HL-60 (cell line): ENCODE measurements at regions not wholly inside any gene's neighbourhood (a gene's known extent, or its start where the extent isn't known, plus 50 kb on each side); places are given as distances from the start of the nearest gene placed in this dataset.

Experiments
- DNase-seq, 2 experiments: peaks; one replicate each; pipeline ENCODE4 v3.0.0-alpha.2; 2010 to 2020; ENCODE audit warnings: low read depth in 1 of 2, low spot score in 1 of 2
- H3K27ac ChIP-seq: fragments of 250-450 bp; sonication (Bioruptor Pico); replicated peaks from 2 replicates; pipeline ENCODE4 v1.5.1; 2020; ENCODE audit warnings: mild to moderate bottlenecking, moderate library complexity
- H3K27me3 ChIP-seq: fragments of 250-450 bp; sonication (Bioruptor Pico); 2 replicates; pipeline ENCODE4 v1.5.1; 2021; ENCODE audit warnings: mild to moderate bottlenecking, moderate library complexity; ENCODE audit not compliant: insufficient read depth, poor library complexity, severe bottlenecking
- H3K4me3 ChIP-seq: replicated peaks from 2 replicates; pipeline ENCODE4 v1.5.1; 2011; ENCODE audit warnings: mild to moderate bottlenecking, control low read depth, low read length; ENCODE audit not compliant: insufficient read depth
- GABPA ChIP-seq: IDR thresholded peaks from 2 replicates; pipeline ENCODE4 v1.6.1; 2012; ENCODE audit warnings: low read depth
- POLR2AphosphoS5 ChIP-seq: IDR thresholded peaks from 2 replicates; pipeline ENCODE4 v1.6.1; 2012; ENCODE audit warnings: low read depth
- REST ChIP-seq: IDR thresholded peaks from 2 replicates; pipeline ENCODE4 v1.6.1; 2012; ENCODE audit warnings: low read depth; ENCODE audit not compliant: insufficient replicate concordance
- SPI1 ChIP-seq: IDR thresholded peaks from 2 replicates; pipeline ENCODE4 v1.6.1; 2012; ENCODE audit warnings: low read depth, mild to moderate bottlenecking, borderline replicate concordance
- TF ChIP-seq, protein P1 (sequence below): IDR thresholded peaks from one replicate; pipeline ENCODE4 v1.5.1; 2011; ENCODE audit warnings: low read length, control low read depth, inconsistent platforms; ENCODE audit not compliant: insufficient read depth

DNA sequence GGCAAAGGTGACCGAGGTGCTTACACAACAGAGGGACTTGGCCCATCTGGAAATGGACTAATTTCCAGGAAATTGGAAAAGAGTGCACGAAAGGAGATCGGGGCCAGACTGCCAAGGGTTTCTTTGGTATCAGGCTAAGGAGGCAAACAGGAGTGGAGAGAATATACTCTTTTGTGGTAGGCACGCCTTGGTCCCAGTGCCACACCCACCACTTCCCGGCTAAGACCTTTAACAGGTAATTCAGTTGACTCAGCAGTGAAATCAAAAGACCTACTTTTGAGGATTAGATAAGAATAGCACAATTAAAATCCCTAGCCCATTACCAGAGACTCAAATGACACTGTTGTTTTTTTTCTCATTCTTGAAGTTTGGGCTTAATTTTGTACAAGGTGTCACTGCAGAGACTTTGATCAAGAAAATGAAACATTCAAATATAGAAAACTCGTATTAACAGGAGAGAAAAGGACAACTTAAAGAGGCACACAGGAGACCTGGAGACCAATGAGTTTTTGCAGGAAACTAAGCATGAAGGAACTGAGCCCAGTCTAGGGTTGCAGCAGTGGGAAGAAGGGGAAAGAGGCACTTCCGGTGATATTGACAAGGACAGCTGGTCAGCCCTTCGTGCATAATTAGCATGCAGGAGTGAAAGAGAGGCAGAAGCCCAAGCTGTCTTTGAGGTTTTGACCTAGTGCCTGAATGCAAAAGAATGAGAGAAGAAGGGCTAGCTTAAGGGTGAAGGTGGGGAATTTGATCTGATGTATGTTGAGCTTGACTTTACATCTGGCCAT lies 265.5 kb upstream of the CCL2 start:
- Histone ChIP-seq H3K27me3 (no peaks in the 10 kb centered on the region), H3K27ac (no peak overlapping the region), H3K4me3 (no peak overlapping the region)
- TF ChIP-seq SPI1 (no peak), GABPA (no peak), POLR2AphosphoS5 (no peak), REST (no peak)
- TF ChIP-seq, protein P1, sequence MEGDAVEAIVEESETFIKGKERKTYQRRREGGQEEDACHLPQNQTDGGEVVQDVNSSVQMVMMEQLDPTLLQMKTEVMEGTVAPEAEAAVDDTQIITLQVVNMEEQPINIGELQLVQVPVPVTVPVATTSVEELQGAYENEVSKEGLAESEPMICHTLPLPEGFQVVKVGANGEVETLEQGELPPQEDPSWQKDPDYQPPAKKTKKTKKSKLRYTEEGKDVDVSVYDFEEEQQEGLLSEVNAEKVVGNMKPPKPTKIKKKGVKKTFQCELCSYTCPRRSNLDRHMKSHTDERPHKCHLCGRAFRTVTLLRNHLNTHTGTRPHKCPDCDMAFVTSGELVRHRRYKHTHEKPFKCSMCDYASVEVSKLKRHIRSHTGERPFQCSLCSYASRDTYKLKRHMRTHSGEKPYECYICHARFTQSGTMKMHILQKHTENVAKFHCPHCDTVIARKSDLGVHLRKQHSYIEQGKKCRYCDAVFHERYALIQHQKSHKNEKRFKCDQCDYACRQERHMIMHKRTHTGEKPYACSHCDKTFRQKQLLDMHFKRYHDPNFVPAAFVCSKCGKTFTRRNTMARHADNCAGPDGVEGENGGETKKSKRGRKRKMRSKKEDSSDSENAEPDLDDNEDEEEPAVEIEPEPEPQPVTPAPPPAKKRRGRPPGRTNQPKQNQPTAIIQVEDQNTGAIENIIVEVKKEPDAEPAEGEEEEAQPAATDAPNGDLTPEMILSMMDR, result no peak
- no peak for DNase-seq

DNA sequence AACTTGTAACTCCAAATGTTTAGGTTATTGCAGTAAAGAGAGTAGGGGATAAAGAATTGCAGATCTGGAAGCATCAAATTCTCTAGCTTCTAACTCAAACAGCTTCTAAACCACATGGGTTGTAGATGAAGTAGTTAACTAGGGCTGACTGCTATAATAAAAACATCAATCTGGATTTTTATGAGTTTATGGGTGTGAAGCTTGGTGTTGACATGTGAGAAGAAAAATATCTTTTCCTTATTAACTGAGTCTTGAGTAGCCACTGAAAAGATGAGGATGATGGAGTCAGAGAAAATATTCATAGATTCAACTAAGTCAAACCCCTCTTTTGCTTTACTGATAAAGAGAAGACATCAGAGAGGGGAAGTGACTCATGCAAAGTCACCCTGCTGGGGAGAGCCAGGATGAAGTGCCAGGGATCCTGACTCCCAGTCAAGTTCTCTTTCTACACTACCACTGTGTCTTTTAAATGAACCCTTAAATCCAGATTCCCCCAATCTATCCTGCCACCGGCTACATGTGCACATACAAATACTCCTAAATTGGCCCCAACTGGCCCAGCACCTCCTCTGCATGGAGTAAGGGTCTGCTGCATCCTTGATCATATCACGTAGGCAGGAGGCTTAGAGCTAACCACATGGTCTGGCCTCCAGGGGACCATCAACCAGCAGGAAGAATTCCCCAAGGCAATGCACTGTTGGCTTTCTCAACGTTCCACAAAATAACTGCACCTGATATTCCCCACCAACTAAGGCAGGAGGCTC lies 264.0 kb upstream of the CCL2 start:
- no peak for TF ChIP-seq POLR2AphosphoS5
- TF ChIP-seq GABPA, result no peak
- TF ChIP-seq, protein P1, result no peak
- TF ChIP-seq REST, result no peak
- TF ChIP-seq SPI1, result no peak
- Histone ChIP-seq H3K27ac (no peak overlapping the region), H3K4me3 (no peak overlapping the region), H3K27me3 (no peaks in the 10 kb centered on the region)
- DNase-seq, result no peak

DNA sequence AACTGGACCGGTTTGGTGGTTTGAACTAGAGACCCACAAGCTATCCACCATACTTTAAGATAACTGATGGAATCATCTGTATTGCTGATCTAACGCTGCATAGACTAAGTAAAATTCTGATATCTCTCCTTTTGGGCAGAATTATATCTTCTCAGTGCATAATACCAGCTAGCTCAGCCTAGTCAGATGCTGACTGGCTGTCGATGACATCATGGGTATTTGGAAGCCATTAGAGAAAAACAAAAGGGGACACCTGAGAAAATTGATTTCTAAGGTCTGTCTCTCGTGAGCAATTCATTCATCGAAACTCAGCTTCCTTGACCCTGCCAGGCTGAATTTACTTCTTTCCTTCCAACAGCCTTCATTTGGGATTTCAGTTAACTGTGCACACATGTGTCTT lies 263.0 kb upstream of the CCL2 start:
- no peak overlapping the region for H3K4me3 ChIP-seq
- no peaks in the 10 kb centered on the region for H3K27me3 ChIP-seq
- no peak overlapping the region for H3K27ac ChIP-seq
- TF ChIP-seq POLR2AphosphoS5, result no peak
- no peak for TF ChIP-seq SPI1
- TF ChIP-seq, protein P1, result no peak
- TF ChIP-seq GABPA, result no peak
- TF ChIP-seq REST, result no peak
- DNase-seq, result no peak
